GM12878 (cell line): ENCODE measurements at regions not wholly inside any gene's neighbourhood (a gene's known extent, or its start where the extent isn't known, plus 50 kb on each side); places are given as distances from the start of the nearest gene placed in this dataset.

Source experiments
- ATAC-seq: fragments of 200-7000 bp; cut with Tn5 transposase; 3 replicates; pipeline ENCODE4 v1.9.1; 2020; ENCODE audit warnings: mild to moderate bottlenecking, moderate library complexity
- BruUV-seq: library from RNA; stranded (reverse); fragments of 400-500 nt; replicated peaks from 2 replicates; lab custom pipeline; 2021; lab: Mats Ljungman, UMichigan
- CTCF ChIA-PET: fragments of 300-600 bp; sonication (Branson Sonifier 250); formaldehyde crosslinking; extraction: SDS; loops from one replicate; lab custom pipeline; 2021; ENCODE audit warnings: inconsistent platforms; lab: Yijun Ruan, JAX
- POLR2A ChIA-PET: fragments of 350-600 bp; formaldehyde crosslinking; extraction: SDS; loops from one replicate; lab custom pipeline; 2021; ENCODE audit warnings: inconsistent platforms; lab: Charles Lee
- RAD21 ChIA-PET: fragments of 300-600 bp; sonication (Branson Sonifier 250); formaldehyde crosslinking; loops from one replicate; lab custom pipeline; 2023; ENCODE audit warnings: antibody characterized with exemption; ENCODE audit not compliant: unreplicated experiment; lab: Charles Lee
- SMC1A ChIA-PET: fragments of 300-600 bp; sonication (Branson Sonifier 250); formaldehyde crosslinking; loops from one replicate; lab custom pipeline; 2023; ENCODE audit not compliant: unreplicated experiment, uncharacterized antibody; lab: Charles Lee
- DNase-seq: peaks from one replicate; pipeline ENCODE4 v3.0.0-alpha.2; 2011; ENCODE audit warnings: low read depth, low spot score
- FAIRE-seq: peaks from 3 replicates; lab custom pipeline; 2011; peaks lifted over from hg19 to GRCh38; lab: Jason Lieb, UNC
- H2AFZ ChIP-seq: 2 replicates; pipeline ENCODE4 v1.6.0; 2011; ENCODE audit warnings: low read depth, low read length, control low read depth; ENCODE audit not compliant: control insufficient read depth
- H3K27ac ChIP-seq: 2 replicates; pipeline ENCODE4 v1.5.1; 2011; ENCODE audit warnings: control low read depth; ENCODE audit not compliant: control insufficient read depth, insufficient read depth
- H3K27me3 ChIP-seq, 2 experiments: replicated peaks in 1 of 2; 2 replicates each; pipeline versions ENCODE4 v1.6.0 to v1.6.1; 2011; ENCODE audit warnings: low read length in 1 of 2; ENCODE audit not compliant: control insufficient read depth in 2 of 2, insufficient read depth in 2 of 2
- H3K36me3 ChIP-seq, 2 experiments: 2 replicates each; pipeline ENCODE4 v1.5.1; 2011; ENCODE audit warnings: low read length in 1 of 2; ENCODE audit not compliant: control insufficient read depth in 2 of 2, insufficient read depth in 2 of 2
- H3K4me1 ChIP-seq: 2 replicates; pipeline ENCODE4 v1.6.1; 2011; ENCODE audit warnings: mild to moderate bottlenecking, low read length, moderate library complexity, mixed read lengths; ENCODE audit not compliant: control insufficient read depth, insufficient read depth
- H3K4me2 ChIP-seq: 2 replicates; pipeline ENCODE4 v1.6.0; 2011; ENCODE audit warnings: control low read depth; ENCODE audit not compliant: control insufficient read depth, insufficient read depth
- H3K4me3 ChIP-seq: fragments of 200-600 bp; sonication (generic); 2 replicates; pipeline ENCODE4 v1.5.1; 2016
- H3K79me2 ChIP-seq: 2 replicates; pipeline ENCODE4 v1.6.0; 2011; ENCODE audit warnings: low read length; ENCODE audit not compliant: control insufficient read depth, insufficient read depth
- H3K9ac ChIP-seq: 2 replicates; pipeline ENCODE4 v1.8.0; 2011; ENCODE audit warnings: low read length, control low read depth, mixed read lengths; ENCODE audit not compliant: control insufficient read depth, insufficient read depth
- H3K9me3 ChIP-seq: replicated peaks from 3 replicates; pipeline ENCODE4 v1.5.1; 2011; ENCODE audit warnings: mild to moderate bottlenecking, low read length; ENCODE audit not compliant: control insufficient read depth, insufficient read depth
- H4K20me1 ChIP-seq: 2 replicates; pipeline ENCODE4 v1.6.0; 2011; ENCODE audit not compliant: control insufficient read depth, insufficient read depth
- BHLHE40 ChIP-seq, 2 experiments: fragments of 450-650 bp in 1 of 2; IDR thresholded peaks; 2 replicates each; pipeline ENCODE4 v1.6.1; 2011 to 2017; ENCODE audit warnings: low read depth in 2 of 2, borderline replicate concordance in 1 of 2, improper control_type of control experiment in 1 of 2, low read length in 1 of 2, mild to moderate bottlenecking in 1 of 2
- MEF2A ChIP-seq: IDR thresholded peaks from 2 replicates; pipeline ENCODE4 v1.6.1; 2011; ENCODE audit warnings: low read depth, mild to moderate bottlenecking, low read length, moderate library complexity; ENCODE audit not compliant: insufficient read depth
- NRF1 ChIP-seq: conservative IDR thresholded peaks from 2 replicates; pipeline ENCODE4 v1.6.1; 2011; ENCODE audit warnings: mild to moderate bottlenecking, low read depth, low read length, improper control_type of control experiment
- PML ChIP-seq: IDR thresholded peaks from 2 replicates; pipeline ENCODE4 v1.6.1; 2012; ENCODE audit warnings: low read length, inconsistent platforms
- STAT1 ChIP-seq: fragments of 450-650 bp; conservative IDR thresholded peaks from 2 replicates; pipeline ENCODE4 v1.6.1; 2014; ENCODE audit warnings: antibody characterized with exemption, mild to moderate bottlenecking
- ZBTB4 ChIP-seq: fragments of 450-650 bp; formaldehyde crosslinking; IDR thresholded peaks from 2 replicates; pipeline ENCODE4 v1.4.0; 2022; ENCODE audit warnings: mild to moderate bottlenecking, moderate library complexity
- ZNF622 ChIP-seq: fragments of 450-650 bp; IDR thresholded peaks from 2 replicates; pipeline ENCODE4 v1.6.1; 2017; ENCODE audit warnings: mild to moderate bottlenecking, inconsistent platforms
- WGBS: methylation state at CpG from one replicate; pipeline ENCODE4 v1.1.6; 2016; ENCODE audit warnings: low lambda C conversion rate; ENCODE audit not compliant: insufficient replicate concordance, insufficient coverage; ENCODE audit errors: missing lambda C conversion rate; 5-methylcytosine and 5-hydroxymethylcytosine counted together
- in situ Hi-C: fragments of 300-500 bp; cut with MboI; formaldehyde crosslinking; loops from 9 replicates; pipeline ENCODE4 v1.14.3; 2018; ENCODE audit warnings: mixed read lengths
- intact Hi-C: fragments of 100-400 bp; cut with micrococcal nuclease; formaldehyde crosslinking; loops from one replicate; pipeline ENCODE4 v1.14.2; 2022; ENCODE audit not compliant: unreplicated experiment

- TF ChIP-seq ZBTB4 (CRISPR knock-in tag): no peak
- TF ChIP-seq PML: no peak
- no peak for TF ChIP-seq NRF1
Observed at GRCh38 chr7:22882106-22882505, 59.5 kb upstream of the TOMM7 start (continued).

GRCh38 chr7:22879709-22880306 is 57.2 kb upstream of the TOMM7 start:
- ChIA-PET CTCF (no interaction called here), RAD21 (no interaction called here), SMC1A (no interaction called here), POLR2A (no interaction called here)
- ATAC-seq: no peak
- FAIRE-seq: no peak
- Histone ChIP-seq H3K4me3 (no peak overlapping the region), H3K27me3 (no peaks in the 10 kb centered on the region), H3K4me1 (peaks cover 5% of the 10 kb centered on the region), H4K20me1 (no peaks in the 10 kb centered on the region), H3K36me3 (no peaks in the 10 kb centered on the region), H3K9me3 (no peaks in the 10 kb centered on the region), H3K9ac (no peak overlapping the region), H3K27ac (no peak overlapping the region), H2AFZ (no peak overlapping the region), H3K4me2 (no peak overlapping the region), H3K79me2 (no peaks in the 10 kb centered on the region)
- TF ChIP-seq BHLHE40 (IDR thresholded peaks at IDR 0.05; ENCODE audit: borderline replicate concordance in 1 of 2, low read depth in 2 of 2, low read length in 1 of 2) (no peak), ZNF622 (no peak), STAT1 (no peak), MEF2A (no peak)
- intact Hi-C loops (no loop called here), in situ Hi-C loops (no loop called here)
- 75% methylated on average over 8 of the region's 8 CpGs for WGBS
- no peak for DNase-seq
- no TSS peak for BruUV-seq
